ENCODE measurements at regions not wholly inside any gene's neighbourhood (a gene's known extent, or its start where the extent isn't known, plus 50 kb on each side); places are given as distances from the start of the nearest gene placed in this dataset.
"Not testable (repeated sequence)": the region's sequence is repeated elsewhere in the genome, so short reads cannot be mapped to it uniquely, and the experiment has no call there.

DNA sequence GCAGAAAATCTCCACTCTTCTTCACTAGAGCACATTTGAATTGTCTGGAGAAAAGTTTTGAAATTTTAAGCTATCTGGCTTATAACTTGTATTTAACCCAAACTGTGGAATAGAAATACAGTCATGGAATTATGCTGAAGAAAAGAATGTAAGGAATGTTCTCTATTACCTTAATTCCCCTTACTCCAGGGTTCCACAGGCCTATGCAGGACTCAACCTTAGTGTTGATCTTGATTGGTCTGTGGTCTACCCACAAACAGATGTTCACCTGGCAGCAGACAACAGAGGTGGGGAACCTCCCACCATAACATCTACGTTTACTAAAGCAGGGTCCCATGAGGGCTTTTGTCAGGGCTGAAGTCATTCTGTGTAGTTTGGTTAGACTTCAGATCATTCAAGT lies 189.3 kb upstream of the GPRIN3 start:
- no peak for DNase-seq (ENCODE audit: low spot score)

DNA sequence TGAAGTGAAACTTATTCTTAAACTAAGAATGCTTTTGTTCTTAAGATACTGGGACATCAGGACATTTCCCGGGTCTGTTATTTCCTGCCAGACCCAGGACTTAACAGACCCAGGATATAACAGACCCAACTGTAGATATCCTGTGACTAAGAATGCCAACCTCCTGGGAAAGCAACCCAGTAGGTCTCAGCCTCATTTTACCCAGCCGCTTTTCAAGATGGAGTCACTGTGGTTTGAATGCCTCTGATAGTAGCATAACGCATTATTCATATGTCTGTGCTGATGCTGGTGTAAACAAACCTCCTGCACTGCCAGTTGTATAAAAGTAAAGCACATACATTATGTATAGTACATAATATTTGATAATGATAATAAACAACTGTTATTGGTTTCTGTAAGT lies 185.8 kb upstream of the GPRIN3 start:
- DNase-seq (ENCODE audit: low spot score): no peak

DNA sequence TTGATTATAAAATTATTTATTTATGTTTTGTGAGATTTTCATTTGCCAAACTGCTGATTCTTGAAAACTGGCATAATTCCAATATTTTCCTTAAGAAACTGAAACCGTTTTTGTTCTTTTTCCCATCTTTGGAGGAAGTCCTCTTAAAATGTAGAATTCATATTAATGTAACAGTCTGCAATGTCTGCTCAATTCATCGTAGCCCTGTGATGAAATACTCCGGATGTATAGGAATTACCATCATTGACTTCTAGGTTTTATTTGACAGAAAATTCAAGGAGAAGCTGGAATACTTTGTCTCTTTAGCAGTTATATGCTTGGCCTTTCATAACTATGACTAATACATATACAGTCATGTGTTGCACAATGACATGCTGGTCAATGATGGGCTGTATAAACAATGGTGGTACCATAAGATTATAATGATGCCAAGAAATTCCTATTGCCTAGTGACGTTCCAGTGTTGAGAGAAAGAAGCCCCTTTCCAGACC lies 185.0 kb upstream of the GPRIN3 start:
- DNase-seq (ENCODE audit: low spot score): no peak

DNA sequence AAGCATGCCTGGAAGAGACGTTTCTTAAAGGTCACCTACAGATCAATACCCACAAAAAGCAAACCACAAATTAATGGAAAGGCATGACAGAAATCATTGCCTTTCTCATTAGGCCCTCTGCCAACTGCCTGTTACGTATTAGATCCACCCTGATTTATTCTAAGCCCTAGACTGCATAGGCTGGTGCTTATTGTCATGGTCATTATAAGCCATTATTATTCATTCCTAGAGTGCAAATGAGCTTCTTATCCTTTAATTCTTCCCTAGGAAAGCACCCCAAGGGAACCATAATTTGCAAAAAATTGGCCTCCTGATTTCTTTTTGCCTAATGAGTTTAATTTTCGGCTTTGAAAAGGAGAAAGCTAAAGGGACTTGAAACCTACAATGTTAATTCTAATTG lies 184.2 kb upstream of the GPRIN3 start:
- DNase-seq (ENCODE audit: low spot score): no peak

DNA sequence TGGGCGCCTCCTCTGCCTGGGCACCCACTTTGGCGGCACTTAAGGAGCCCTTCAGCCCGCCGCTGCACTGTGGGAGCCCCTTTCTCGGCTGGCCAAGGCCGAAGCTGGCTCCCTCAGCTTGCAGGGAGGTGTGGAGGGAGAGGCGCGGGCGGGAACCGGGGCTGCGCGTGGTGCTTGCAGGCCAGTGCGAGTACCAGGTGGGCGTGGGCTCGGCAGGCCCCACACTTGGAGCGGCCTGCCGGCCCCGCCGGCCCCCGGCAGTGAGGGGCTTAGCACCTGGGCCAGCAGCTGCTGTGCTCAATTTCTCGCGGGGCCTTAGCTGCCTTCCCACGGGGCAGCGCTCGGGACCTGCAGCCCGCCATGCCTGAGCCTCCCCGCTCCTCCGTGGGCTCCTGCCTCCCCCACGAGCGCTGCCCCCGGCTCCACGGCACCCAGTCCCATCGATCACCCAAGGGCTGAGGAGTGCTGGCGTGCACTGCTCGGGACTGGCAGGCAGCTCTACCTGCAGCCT lies 182.4 kb upstream of the GPRIN3 start:
- DNase-seq (ENCODE audit: low spot score): not testable (repeated sequence)

DNA sequence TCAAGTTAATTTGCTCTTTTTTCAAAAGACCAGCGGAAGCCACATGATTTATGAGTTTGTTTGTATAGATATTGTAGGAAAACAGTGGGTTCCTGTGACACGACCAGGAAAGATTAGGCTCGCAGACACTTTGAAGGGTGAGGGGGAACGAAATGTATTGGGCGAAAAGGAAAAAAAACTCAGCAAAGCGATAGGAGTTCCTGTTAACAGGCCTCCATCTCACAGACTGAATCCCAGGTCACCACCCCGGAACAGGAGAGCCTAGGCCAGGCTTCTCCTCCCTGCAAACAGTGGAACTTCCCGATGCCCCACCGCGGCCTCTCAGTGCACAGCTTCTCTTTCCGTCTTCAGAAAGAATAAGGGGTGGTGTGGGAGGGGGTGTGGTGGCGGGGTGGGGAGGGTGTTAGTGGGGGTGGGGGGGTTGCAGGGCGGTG lies 181.8 kb upstream of the GPRIN3 start:
- no peak for DNase-seq (ENCODE audit: low spot score)

DNA sequence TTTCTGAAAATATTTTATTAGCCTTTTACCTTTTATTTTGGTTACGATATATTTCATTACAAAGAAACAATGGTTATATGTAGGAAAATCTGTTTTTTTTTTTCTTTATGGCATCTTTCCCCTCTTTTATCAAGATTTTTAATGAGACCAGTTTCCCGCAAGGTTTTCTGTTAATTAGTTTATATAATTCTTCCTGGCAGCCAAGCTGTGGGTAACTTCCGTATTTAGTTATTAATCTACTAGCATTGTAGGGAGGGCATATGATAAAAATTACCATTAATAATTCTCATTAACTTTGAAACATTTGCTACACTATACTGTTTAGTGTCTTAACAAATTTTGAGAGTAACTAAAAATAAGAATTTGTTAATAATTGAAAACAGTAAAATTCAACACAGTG lies 181.1 kb upstream of the GPRIN3 start:
- no peak for DNase-seq (ENCODE audit: low spot score)

DNA sequence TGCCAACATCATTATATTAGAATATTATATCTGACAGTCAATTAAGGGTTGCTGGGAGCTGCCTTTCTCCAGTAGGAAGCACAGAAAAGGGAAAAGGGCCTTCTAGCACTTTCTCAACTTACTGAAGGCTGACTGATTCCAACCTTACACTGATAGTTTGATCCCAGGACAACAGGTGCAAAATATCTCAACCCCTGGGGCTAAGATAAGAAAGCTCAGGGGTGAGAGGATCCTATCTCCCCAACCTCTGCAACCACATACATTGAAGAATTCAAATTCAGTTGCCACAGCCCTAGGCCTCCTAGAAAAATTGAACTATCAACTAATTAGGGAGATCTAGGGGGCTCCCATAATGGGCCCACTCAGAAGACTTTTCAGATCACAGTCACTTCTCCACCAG lies 179.1 kb upstream of the GPRIN3 start:
- DNase-seq (ENCODE audit: low spot score): no peak

DNA sequence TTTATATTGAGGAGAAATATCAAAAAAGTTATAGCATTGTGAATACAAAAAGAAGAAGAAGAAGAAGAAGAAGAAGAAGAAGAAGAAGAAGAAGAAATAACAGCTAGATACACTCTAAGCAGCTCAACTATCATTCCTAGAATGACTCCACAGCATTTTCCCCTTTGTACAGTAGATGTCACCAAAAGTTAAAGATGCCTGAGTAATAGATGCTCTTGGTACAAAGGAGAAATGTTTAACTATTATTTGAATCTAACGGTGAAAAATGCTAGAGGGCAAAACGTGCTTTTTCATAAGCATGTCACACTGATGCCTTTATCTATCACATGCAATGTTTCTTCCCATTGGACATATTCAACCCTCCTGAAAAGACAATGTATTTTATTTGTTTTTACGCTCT lies 178.4 kb upstream of the GPRIN3 start:
- DNase-seq (ENCODE audit: low spot score): no peak

DNA sequence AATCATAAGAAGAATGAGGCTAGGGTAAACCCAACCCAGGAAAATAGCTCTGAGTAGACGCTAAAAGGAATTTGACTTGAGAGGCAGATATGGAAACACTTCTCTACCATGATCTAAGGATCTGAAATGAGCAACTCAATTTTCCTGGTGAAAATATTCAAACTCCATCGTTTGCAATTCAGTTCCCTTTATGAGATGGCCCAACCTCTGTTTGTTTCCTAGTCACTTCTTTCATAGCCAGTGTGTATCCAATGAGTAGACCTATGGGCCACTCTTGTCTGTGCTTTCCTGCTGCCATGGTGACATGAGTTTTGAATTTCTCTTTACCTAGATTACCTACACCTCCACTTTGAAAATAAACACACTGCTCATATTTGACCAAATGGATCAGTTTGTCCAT lies 176.2 kb upstream of the GPRIN3 start:
- DNase-seq (ENCODE audit: low spot score): no peak

DNA sequence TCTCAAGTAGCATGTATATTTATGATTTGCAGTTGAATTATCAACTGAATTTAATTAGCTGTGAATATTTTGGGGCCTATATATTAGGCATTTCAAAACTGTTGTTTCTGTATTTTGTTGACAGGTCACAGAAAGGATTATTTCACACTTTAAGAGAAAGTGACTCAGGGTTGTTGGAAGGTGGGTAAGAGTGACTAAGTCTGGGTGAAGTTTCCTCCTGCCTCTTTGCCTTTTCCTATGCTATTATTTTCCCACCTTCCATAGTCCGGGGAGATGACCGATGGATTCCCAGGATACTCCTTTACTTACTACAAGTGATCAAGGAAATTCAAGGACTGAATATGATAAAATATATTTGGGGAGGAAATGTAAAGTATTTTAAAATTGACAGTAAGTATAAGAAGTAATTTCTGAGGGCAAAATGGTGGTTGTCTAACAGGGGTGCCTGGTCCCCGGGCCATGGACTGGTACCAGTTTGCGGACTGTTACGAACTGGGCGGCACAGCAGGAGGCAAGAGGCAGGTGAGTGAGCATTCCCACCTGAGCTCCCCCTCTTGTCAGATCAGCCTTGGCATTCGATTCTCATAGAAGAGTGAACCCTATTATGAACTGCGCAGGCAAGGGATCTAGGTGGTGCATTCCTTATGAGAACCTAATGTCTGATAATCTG lies 175.5 kb upstream of the GPRIN3 start:
- no peak for DNase-seq (ENCODE audit: low spot score)

DNA sequence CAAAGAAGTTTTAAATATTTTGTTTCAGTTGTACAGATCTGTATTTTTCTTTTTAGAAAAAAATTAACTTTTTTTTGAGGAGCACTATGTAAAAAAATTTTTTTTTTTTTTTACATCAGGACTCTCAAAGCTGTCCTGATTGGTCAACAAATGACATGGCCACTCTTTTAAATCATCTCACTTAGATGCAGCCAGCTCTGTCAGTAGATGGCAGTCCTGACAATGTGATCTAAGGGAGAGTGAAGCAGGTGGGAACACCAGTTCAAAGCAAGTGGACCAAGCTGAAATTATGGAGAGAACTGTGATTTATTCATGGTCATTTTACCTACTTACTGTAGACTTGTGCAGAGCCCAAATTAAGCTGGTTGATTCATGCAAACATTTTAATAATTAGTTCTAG lies 174.7 kb upstream of the GPRIN3 start:
- no peak for DNase-seq (ENCODE audit: low spot score)

DNA sequence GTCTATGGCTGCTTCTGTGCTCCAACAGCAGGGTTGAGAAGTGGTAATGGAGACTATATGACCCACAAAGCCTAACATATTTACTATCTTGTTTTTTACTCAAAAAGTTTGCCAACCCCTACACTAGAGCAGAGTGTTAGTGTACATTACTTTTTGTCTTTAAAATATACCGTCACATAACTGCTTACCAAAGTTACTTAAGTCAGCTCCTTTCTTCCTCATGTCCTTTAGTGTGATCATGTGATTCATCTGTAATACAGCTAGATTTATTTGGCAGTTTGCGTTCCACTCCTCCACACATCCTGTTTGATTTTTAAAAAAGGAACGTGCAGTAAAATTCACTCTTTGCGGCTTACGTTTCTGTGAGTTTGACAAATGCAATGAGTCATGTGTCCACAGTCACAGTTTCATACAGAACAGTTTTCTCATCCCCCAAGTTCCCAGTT lies 162.4 kb upstream of the GPRIN3 start:
- DNase-seq (ENCODE audit: low spot score): no peak

DNA sequence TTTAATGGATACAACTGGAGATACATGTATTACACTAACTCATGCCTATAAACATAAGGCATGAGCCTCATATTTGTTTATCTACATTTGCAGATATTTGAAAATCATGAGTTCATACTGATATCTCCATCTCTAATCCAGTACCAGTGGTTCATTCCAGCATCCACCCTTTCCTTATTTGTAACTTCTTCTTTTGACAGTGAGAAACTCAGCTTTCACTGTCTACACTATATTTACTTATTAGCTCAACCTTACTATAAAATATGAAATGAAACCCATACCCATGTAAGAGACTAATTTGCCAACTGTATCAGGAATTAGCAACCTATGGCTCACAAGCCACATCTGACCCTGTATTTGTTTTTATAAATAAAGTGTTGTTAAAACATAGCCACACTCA lies 161.9 kb upstream of the GPRIN3 start:
- no peak for DNase-seq (ENCODE audit: low spot score)

DNA sequence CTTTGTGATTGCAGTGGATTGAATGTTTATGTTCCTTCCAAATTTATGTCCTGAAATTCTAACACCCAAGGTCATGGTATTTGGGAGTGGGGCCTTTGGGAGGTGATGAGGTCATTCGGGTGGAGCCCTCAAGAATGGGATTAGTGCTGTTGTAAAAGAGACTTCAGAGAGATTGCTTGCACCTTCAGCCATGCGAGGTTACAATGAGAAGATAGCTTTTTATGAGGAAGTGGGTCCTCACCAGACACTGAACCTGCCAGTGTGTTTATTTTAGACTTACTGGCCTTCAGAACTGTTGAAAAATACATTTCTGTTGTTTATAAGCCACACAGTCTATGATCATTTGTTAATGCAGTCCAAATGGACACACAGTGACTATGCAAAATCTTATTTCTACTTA lies 161.0 kb upstream of the GPRIN3 start:
- DNase-seq (ENCODE audit: low spot score): no peak

DNA sequence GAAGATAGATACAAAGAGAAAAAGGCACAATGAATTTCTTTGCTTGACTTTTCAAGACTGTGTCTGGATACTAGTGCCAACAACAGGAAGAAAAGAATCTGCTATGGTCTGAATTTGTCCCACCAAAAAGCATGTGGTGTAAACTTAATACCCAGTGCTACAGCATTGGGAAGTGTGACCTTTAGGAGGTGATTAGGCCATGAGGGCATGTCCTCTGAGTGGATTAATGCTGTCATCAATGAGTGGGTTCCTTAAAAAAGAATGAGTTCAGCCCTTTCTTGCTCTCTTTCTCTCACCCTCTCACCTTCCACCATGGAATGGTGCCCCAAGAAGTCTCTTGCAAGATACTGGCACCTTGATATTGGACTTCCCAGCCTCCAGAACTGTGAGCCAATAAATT lies 155.7 kb upstream of the GPRIN3 start:
- no peak for DNase-seq (ENCODE audit: low spot score)

DNA sequence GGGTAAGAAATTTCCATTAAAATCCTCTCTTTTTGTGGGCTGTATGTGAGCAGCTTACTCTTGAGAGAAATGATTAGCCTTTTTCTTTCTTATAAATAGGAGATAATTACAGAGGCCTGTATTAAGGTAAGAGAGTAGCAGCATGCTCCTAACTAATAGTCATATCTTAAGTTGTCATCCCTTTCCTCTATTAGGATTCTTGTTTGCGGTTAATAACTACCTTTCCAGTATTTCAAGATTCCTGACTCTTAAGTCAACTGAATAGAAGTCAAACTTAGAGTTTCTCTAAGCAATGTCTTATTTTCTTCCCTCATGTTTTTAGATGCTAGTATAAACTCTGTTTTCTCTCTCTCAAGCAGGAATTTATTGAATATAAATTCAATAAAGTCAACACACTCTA lies 139.9 kb upstream of the GPRIN3 start:
- no peak for DNase-seq (ENCODE audit: low spot score)

DNA sequence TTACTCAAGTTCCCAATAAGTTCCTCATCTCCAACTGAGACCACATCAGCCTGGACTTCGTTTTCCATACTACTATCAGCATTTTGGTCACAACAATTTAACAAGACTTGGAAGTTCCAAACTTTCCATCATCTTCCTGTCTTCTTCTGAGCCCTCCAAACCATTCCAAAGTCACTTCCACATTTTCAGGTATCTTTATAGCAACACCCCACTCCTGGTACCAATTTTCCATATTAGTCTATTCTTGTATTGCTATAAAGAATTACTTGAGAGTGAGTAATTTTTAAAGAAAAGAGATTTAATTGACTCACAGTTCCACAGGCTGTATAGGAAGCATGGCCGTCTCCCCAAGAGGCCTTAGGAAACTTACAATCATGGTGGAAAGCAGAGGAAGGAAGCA lies 138.6 kb upstream of the GPRIN3 start:
- no peak for DNase-seq (ENCODE audit: low spot score)

DNA sequence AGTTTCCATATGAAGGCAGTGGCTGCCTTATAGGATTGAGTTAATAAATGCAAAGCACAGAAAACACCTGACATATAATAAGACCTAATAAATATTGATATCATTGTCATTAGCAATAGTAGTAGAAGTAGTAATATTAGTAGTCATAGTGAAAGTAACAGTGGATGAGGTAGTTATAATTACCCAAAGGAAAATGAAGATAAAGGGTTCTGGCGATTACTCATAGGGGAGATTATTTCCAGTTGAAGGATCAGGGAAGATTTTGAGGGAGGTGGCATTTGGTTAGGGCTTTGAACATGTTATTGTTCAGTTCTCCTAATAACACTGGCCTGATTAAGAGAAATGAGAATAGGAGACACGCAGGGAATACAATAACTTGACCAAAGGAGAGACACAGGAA lies 131.9 kb upstream of the GPRIN3 start:
- DNase-seq (ENCODE audit: low spot score): no peak

DNA sequence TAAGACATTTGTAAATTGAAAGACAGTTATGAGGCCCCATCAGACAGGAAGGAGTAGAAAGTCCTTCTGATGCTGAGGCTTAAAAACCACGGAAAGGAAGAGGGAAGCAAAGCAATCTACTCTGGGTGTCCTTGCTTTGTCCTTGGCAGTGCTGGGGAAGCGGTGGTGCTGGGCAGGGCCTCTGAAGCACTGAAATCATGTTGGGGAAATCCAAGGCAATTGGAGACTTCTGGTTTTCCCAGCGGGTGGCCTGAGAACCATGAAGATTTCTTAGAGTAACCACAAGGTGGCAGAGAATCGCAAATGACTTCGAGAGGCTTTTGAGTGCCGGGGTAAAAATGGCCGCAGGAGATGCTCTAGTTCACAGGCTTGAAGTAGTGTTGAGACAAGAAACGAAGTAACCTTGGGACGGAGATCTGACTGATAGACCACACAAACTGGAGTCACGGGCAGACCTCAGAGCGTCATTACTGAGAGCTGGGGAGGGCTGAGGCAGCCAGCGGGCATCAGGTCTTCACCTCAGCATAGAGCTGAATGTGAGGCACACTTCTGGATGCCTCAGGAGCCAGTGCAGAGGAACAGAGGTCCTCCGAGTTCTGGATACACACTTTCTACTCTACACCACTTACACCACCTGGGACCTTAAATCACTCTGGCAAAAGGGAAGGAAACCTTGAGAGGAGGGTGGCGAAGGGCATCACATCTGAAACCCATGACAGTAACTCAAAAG lies 130.7 kb upstream of the GPRIN3 start:
- no peak for DNase-seq (ENCODE audit: low spot score)

DNA sequence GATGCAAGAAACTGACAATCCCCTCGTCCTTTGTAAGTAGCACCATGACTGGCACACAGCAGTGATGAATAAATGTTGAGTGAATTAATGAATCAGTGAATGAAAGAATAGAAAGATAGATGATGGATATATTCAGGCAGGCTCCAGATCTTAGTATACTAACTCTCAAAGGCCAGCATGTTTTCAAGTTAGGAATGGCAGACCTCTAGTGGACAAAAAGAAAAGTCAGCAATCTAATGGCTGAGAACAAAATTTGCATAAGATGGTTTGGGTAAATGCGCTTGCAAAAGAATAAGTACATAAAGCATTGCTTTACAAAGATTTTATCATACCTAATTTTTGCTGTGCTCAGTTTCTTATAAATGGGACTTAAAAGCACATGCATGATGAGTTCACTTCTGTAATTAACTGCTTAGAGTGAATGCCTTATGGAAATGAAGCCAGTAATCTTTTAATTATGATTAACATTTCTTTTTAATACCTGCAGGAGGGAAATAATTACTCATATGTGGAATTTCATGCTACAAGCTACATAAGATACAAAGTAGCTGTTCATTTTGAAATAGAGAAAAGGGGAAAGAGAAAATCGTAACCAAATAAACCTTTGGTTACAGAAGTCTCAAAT lies 126.9 kb upstream of the GPRIN3 start:
- no peak for DNase-seq (ENCODE audit: low spot score)

DNA sequence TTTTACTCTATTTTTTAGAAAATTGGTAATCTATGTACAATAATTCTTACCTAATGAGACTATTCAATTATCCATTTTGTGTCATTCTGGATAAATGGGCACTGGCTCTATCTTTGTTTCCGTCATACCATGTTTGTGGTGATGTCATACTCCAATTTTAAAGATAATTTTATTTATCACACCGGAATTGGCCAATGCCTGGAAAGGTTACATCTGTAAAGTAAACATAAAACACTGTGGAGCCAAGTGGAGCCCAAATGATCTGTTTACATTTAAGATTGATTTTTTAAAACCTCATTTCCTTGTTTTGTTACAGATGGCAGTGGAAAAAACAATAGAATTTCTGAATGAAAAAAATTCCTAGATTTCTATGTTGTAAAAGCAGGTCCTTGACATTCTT lies 120.2 kb upstream of the GPRIN3 start:
- DNase-seq (ENCODE audit: low spot score): no peak

DNA sequence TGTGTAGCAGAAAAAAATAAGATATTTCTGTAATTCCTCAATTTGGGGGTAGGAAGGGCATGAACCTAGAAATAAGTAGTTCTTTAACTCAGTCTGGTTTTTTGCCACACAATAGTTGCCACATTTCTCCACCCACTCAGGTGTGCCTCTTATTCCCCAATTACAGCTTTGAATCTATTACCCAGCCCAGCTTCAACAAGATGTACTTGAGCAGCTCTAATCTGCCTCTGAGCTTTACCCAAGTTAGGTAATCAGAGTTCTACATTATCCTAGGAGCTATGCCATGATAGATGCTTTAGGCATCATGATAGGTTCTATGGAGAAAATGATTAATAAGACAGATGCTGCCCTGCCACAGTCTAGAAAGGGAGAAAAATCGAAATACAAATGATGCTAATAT lies 117.4 kb upstream of the GPRIN3 start:
- DNase-seq (ENCODE audit: low spot score): no peak

All from hematopoietic multipotent progenitor cell treated with erythropoietin and hydrocortisone succinate and interleukin-3 and kit ligand, for 17 days (in vitro differentiated cells).